ENCODE measurements at regions not wholly inside any gene's neighbourhood (a gene's known extent, or its start where the extent isn't known, plus 50 kb on each side); places are given as distances from the start of the nearest gene placed in this dataset.

DNA sequence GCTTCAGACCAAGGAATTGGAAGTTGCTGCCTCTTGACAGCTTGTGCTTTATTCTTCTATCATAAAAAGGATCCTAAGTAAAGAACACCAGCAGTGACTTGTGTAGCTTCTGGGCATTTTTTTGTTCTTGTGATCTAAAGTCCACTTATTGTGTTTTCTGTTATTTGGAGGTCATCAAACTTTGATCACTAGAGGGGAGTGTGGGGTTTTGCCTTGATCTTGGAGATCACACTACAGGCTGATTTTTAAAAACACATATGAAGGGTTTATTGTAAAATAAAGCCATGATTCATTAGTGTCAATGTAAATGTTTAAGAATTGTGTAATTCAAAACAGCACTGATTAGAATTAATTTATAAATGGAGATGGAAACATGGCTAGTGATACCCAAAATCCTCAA, 328.7 kb upstream of the EDNRB start:
- TF ChIP-seq, protein P1, sequence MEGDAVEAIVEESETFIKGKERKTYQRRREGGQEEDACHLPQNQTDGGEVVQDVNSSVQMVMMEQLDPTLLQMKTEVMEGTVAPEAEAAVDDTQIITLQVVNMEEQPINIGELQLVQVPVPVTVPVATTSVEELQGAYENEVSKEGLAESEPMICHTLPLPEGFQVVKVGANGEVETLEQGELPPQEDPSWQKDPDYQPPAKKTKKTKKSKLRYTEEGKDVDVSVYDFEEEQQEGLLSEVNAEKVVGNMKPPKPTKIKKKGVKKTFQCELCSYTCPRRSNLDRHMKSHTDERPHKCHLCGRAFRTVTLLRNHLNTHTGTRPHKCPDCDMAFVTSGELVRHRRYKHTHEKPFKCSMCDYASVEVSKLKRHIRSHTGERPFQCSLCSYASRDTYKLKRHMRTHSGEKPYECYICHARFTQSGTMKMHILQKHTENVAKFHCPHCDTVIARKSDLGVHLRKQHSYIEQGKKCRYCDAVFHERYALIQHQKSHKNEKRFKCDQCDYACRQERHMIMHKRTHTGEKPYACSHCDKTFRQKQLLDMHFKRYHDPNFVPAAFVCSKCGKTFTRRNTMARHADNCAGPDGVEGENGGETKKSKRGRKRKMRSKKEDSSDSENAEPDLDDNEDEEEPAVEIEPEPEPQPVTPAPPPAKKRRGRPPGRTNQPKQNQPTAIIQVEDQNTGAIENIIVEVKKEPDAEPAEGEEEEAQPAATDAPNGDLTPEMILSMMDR (IDR thresholded peaks at IDR 0.05; ENCODE audit: insufficient read depth, low read depth, low read length, missing control alignments): peak; percentile 9
- DNase-seq (ENCODE audit: low read depth): peak; percentile 14
- H3K4me3 ChIP-seq (ENCODE audit: low read depth, low read length): no peak overlapping the region

DNA sequence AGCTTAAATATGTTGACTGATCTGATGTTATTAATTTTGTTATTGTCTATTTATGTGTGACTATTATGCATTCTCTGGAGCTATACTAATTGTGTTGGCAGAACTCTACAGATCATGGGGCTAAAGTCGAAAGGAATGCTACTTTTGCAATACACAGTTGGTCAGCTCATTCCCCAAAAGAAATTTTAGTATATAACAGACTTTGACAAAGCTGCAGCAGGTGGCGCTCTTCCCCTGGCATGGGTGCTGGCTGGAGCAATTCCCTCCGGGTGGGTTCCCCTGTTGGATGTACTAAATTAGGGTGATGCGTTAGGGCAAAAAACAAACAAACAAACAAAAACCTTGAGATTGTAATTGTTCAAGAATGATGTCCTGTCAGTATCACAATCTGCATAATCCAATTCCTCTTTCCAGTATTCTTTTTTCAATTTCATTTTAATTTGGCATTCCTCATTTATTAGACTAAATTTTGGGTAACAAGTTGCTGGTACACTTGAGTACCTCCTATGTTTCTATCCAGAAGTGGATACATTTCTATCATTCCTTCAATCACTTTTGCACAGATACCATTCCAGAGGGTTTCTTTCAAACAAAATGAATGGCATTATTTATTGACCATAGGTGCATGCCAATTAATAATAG, 322.8 kb upstream of the EDNRB start:
- DNase-seq (ENCODE audit: low read depth): peak; percentile 59
- TF ChIP-seq, protein P1 (IDR thresholded peaks at IDR 0.05; ENCODE audit: insufficient read depth, low read depth, low read length, missing control alignments): peak; percentile 66

DNA sequence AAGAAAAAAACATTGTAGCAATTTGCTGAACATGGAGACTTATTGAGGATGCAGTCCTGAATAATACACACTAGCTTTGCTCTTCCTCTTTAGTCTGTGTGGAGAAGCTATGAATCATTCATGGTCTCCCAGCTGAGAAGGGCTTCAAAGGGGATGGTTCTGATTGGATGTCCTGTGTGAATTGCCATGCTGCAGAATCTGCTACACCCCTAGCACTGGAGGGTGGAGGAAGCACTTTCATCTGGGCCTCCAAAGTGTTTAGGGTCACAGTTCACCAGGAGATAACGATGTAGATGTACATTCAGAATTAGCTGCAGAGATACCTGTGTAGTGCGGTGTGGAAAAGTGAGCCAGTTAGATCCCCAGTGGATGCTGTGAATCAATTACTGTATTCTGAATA, 321.1 kb upstream of the EDNRB start:
- no peak for DNase-seq (ENCODE audit: low read depth)
- TF ChIP-seq, protein P1 (IDR thresholded peaks at IDR 0.05; ENCODE audit: insufficient read depth, low read depth, low read length, missing control alignments): no peak
- no peak overlapping the region for H3K4me3 ChIP-seq (ENCODE audit: low read depth, low read length)

More for the DNA sequence above, 322.8 kb upstream of the EDNRB start:
- H3K4me3 ChIP-seq (ENCODE audit: low read depth, low read length): no peak overlapping the region

DNA sequence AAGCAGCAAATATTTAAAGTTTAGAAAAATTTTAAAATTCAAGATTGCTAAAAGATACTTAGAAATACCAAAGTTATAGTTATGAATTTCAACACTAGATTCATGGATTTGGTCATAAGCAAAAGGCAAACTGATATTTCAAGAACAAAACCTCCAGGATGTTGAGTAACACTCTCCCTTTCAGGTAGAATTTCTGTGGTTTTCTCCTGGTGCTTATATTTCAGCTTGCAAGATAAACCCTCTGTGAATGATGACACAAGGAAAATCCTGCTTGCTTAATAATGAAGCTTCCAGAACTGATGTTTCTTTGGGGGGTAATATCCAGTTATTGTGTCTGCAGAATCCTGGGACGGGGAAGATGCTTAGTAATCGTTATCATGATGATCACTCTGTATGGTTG, 320.3 kb upstream of the EDNRB start:
- no peak overlapping the region for H3K4me3 ChIP-seq (ENCODE audit: low read depth, low read length)
- no peak for DNase-seq (ENCODE audit: low read depth)
- TF ChIP-seq, protein P1 (IDR thresholded peaks at IDR 0.05; ENCODE audit: insufficient read depth, low read depth, low read length, missing control alignments): no peak

DNA sequence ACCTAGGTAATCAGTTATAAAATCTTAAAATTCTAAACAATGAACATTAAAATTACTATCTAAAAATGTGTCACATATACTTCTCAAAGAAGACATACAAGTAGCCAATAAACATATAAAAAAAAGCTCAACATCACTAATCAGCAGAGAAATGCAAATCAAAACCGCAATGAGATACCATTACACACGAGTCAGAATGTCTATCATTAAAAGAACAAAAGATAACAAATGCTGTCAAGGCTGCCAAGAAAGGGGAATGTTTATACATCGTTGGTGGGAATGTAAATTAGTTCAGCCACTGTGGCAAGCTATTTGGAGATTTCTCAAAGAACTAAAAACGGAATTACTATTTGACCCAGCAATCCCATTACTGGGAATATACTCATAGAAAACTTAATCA, 310.3 kb upstream of the EDNRB start:
- TF ChIP-seq, protein P1 (IDR thresholded peaks at IDR 0.05; ENCODE audit: insufficient read depth, low read depth, low read length, missing control alignments): no peak
- DNase-seq (ENCODE audit: low read depth): no peak
- H3K4me3 ChIP-seq (ENCODE audit: low read depth, low read length): no peak overlapping the region

DNA sequence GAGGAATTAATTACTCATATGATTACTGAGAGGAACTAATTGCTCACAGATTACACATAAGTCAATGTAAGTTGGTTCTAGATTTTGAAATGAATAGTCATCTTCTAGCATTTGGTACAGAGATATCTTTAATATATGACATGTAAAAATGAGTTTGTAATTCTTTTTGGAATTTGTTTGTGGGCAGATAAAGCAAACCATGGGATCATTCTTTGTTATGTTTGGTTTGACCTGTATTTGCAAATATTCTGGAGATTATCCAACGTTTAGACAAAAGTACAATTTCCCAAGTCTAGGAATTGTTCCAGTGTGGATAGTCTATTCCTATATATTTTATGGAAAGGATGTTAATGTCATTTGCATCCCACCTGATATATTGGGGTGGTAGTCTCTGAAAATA, 309.6 kb upstream of the EDNRB start:
- DNase-seq (ENCODE audit: low read depth): no peak
- no peak overlapping the region for H3K4me3 ChIP-seq (ENCODE audit: low read depth, low read length)
- TF ChIP-seq, protein P1 (IDR thresholded peaks at IDR 0.05; ENCODE audit: insufficient read depth, low read depth, low read length, missing control alignments): no peak

DNA sequence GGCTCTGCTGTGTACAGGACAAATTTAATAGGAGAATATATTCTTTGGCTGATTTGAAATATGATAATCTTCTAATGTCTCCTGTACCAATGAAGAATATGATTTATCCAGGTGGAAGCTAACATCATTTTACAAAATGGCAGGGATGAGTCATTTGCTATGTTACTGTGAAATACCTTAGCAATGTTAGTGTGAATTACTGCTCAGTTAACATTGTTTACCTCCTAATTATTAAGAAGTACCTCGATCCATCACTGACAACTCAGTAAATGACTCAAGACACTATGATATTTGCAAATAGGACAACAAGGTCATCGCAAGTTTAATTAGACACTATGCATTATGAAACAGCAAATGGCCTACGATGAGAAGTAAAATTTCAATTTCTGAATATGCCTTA, 309.1 kb upstream of the EDNRB start:
- TF ChIP-seq, protein P1 (IDR thresholded peaks at IDR 0.05; ENCODE audit: insufficient read depth, low read depth, low read length, missing control alignments): no peak

More for the DNA sequence above, 309.1 kb upstream of the EDNRB start:
- no peak overlapping the region for H3K4me3 ChIP-seq (ENCODE audit: low read depth, low read length)
- DNase-seq (ENCODE audit: low read depth): no peak
